GM12878 (cell line): ENCODE measurements at regions not wholly inside any gene's neighbourhood (a gene's known extent, or its start where the extent isn't known, plus 50 kb on each side); places are given as distances from the start of the nearest gene placed in this dataset.

ENCODE experiments used
- ATAC-seq: fragments of 200-7000 bp; cut with Tn5 transposase; 3 replicates; pipeline ENCODE4 v1.9.1; 2020; ENCODE audit warnings: mild to moderate bottlenecking, moderate library complexity
- BruUV-seq: library from RNA; stranded (reverse); fragments of 400-500 nt; replicated peaks from 2 replicates; lab custom pipeline; 2021; lab: Mats Ljungman, UMichigan
- CTCF ChIA-PET: fragments of 300-600 bp; sonication (Branson Sonifier 250); formaldehyde crosslinking; extraction: SDS; loops from one replicate; lab custom pipeline; 2021; ENCODE audit warnings: inconsistent platforms; lab: Yijun Ruan, JAX
- POLR2A ChIA-PET: fragments of 350-600 bp; formaldehyde crosslinking; extraction: SDS; loops from one replicate; lab custom pipeline; 2021; ENCODE audit warnings: inconsistent platforms; lab: Charles Lee
- RAD21 ChIA-PET: fragments of 300-600 bp; sonication (Branson Sonifier 250); formaldehyde crosslinking; loops from one replicate; lab custom pipeline; 2023; ENCODE audit warnings: antibody characterized with exemption; ENCODE audit not compliant: unreplicated experiment; lab: Charles Lee
- SMC1A ChIA-PET: fragments of 300-600 bp; sonication (Branson Sonifier 250); formaldehyde crosslinking; loops from one replicate; lab custom pipeline; 2023; ENCODE audit not compliant: unreplicated experiment, uncharacterized antibody; lab: Charles Lee
- DNase-seq: peaks from one replicate; pipeline ENCODE4 v3.0.0-alpha.2; 2011; ENCODE audit warnings: low read depth, low spot score
- FAIRE-seq: peaks from 3 replicates; lab custom pipeline; 2011; peaks lifted over from hg19 to GRCh38; lab: Jason Lieb, UNC
- H2AFZ ChIP-seq: 2 replicates; pipeline ENCODE4 v1.6.0; 2011; ENCODE audit warnings: low read depth, low read length, control low read depth; ENCODE audit not compliant: control insufficient read depth
- H3K27ac ChIP-seq: 2 replicates; pipeline ENCODE4 v1.5.1; 2011; ENCODE audit warnings: control low read depth; ENCODE audit not compliant: control insufficient read depth, insufficient read depth
- H3K27me3 ChIP-seq, 2 experiments: replicated peaks in 1 of 2; 2 replicates each; pipeline versions ENCODE4 v1.6.0 to v1.6.1; 2011; ENCODE audit warnings: low read length in 1 of 2; ENCODE audit not compliant: control insufficient read depth in 2 of 2, insufficient read depth in 2 of 2
- H3K36me3 ChIP-seq, 2 experiments: 2 replicates each; pipeline ENCODE4 v1.5.1; 2011; ENCODE audit warnings: low read length in 1 of 2; ENCODE audit not compliant: control insufficient read depth in 2 of 2, insufficient read depth in 2 of 2
- H3K4me1 ChIP-seq: 2 replicates; pipeline ENCODE4 v1.6.1; 2011; ENCODE audit warnings: mild to moderate bottlenecking, low read length, moderate library complexity, mixed read lengths; ENCODE audit not compliant: control insufficient read depth, insufficient read depth
- H3K4me2 ChIP-seq: 2 replicates; pipeline ENCODE4 v1.6.0; 2011; ENCODE audit warnings: control low read depth; ENCODE audit not compliant: control insufficient read depth, insufficient read depth
- H3K4me3 ChIP-seq: fragments of 200-600 bp; sonication (generic); 2 replicates; pipeline ENCODE4 v1.5.1; 2016
- H3K79me2 ChIP-seq: 2 replicates; pipeline ENCODE4 v1.6.0; 2011; ENCODE audit warnings: low read length; ENCODE audit not compliant: control insufficient read depth, insufficient read depth
- H3K9ac ChIP-seq: 2 replicates; pipeline ENCODE4 v1.8.0; 2011; ENCODE audit warnings: low read length, control low read depth, mixed read lengths; ENCODE audit not compliant: control insufficient read depth, insufficient read depth
- H3K9me3 ChIP-seq: replicated peaks from 3 replicates; pipeline ENCODE4 v1.5.1; 2011; ENCODE audit warnings: mild to moderate bottlenecking, low read length; ENCODE audit not compliant: control insufficient read depth, insufficient read depth
- H4K20me1 ChIP-seq: 2 replicates; pipeline ENCODE4 v1.6.0; 2011; ENCODE audit not compliant: control insufficient read depth, insufficient read depth
- SPI1 ChIP-seq: IDR thresholded peaks from 2 replicates; pipeline ENCODE4 v1.6.1; 2011; ENCODE audit warnings: low read depth, mild to moderate bottlenecking, low read length, moderate library complexity, borderline replicate concordance; ENCODE audit not compliant: insufficient read depth
- WGBS: methylation state at CpG from one replicate; pipeline ENCODE4 v1.1.6; 2016; ENCODE audit warnings: low lambda C conversion rate; ENCODE audit not compliant: insufficient replicate concordance, insufficient coverage; ENCODE audit errors: missing lambda C conversion rate; 5-methylcytosine and 5-hydroxymethylcytosine counted together
- in situ Hi-C: fragments of 300-500 bp; cut with MboI; formaldehyde crosslinking; loops from 9 replicates; pipeline ENCODE4 v1.14.3; 2018; ENCODE audit warnings: mixed read lengths
- intact Hi-C: fragments of 100-400 bp; cut with micrococcal nuclease; formaldehyde crosslinking; loops from one replicate; pipeline ENCODE4 v1.14.2; 2022; ENCODE audit not compliant: unreplicated experiment
- TF ChIP-seq, protein P1 (sequence below): fragments of 450-650 bp; IDR thresholded peaks from 2 replicates; pipeline ENCODE4 v1.6.1; 2017; ENCODE audit warnings: mild to moderate bottlenecking, moderate library complexity

DNA sequence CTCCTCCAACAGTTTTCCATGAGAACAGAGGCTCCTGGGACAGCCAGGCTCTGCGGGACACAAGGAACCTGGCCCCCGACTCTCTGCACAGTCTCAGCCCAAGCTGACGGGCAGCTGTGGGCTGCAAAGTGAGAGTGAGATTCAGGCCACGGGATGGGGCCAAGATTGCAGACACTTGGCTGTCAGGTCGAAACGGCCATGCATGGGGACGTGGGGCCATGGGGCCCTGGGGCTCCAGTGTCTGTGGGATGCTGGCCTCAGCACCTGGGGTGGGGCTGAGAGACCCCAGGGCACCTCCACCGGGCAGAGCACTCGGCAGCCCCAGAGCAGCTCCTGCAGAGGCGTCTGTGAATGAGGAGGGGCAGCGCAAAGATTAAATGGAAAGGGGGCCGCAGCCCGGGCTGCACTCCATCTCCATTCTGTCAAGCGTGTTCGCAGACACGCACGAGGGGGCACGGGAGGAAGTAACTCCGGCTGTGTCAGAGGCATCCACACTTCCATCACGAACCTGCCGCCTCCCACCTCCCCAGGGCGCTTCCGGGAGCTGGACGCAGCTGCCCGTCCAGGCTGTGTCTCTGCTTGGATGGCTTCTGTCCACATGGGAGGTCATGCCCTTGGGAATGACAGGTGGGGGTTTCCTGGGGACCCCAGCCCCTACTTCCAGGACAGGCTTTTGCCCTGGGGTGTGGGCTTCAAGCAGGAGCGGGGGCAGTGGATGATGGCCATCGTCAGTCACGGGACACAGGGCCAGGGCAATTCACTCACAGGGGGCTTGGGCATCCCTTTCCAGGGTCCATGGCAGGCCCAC is 82.8 kb upstream of the NKX1-1 start (continued):
- no peak for TF ChIP-seq SPI1
- TF ChIP-seq, all 136 proteins: peak for 0

DNA sequence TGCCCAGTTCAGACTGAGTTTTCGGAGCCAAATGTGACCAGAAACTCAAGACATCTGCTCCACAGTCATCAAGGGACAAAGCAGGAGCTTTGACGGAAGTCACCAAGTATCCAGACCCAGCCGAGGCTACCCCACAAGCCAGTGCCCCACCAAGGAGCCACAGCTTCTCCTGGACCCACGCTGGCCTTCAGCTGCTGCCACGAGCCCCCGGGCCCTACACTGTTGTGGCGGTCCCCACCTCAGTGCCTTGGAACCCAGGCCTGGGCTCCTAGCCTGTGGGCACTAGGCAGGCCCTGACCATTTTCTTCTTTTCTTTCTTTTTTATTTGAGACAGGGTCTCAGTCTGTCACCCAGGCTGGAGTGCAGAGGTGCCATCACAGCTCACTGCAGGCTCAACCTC is 82.1 kb upstream of the NKX1-1 start:
- WGBS: 17% methylated on average over 7 of the region's 7 CpGs

More for the DNA sequence above, 82.1 kb upstream of the NKX1-1 start:
- Histone ChIP-seq H3K4me1 (no peaks in the 10 kb centered on the region), H2AFZ (no peak overlapping the region), H3K79me2 (no peaks in the 10 kb centered on the region), H3K9ac (no peak overlapping the region), H3K4me2 (no peak overlapping the region), H3K4me3 (no peak overlapping the region), H3K36me3 (no peaks in the 10 kb centered on the region), H3K9me3 (peaks cover 2% of the 10 kb centered on the region; the same call in 1 of the 3 replicates), H3K27me3 (no peaks in the 10 kb centered on the region), H4K20me1 (no peaks in the 10 kb centered on the region), H3K27ac (no peak overlapping the region)
- intact Hi-C loops: no loop called here
- in situ Hi-C loops: no loop called here
- no TSS peak for BruUV-seq
- RAD21 ChIA-PET: no interaction called here
- no peak for ATAC-seq
- SMC1A ChIA-PET: no interaction called here
- POLR2A ChIA-PET: no interaction called here
- TF ChIP-seq, protein P1, sequence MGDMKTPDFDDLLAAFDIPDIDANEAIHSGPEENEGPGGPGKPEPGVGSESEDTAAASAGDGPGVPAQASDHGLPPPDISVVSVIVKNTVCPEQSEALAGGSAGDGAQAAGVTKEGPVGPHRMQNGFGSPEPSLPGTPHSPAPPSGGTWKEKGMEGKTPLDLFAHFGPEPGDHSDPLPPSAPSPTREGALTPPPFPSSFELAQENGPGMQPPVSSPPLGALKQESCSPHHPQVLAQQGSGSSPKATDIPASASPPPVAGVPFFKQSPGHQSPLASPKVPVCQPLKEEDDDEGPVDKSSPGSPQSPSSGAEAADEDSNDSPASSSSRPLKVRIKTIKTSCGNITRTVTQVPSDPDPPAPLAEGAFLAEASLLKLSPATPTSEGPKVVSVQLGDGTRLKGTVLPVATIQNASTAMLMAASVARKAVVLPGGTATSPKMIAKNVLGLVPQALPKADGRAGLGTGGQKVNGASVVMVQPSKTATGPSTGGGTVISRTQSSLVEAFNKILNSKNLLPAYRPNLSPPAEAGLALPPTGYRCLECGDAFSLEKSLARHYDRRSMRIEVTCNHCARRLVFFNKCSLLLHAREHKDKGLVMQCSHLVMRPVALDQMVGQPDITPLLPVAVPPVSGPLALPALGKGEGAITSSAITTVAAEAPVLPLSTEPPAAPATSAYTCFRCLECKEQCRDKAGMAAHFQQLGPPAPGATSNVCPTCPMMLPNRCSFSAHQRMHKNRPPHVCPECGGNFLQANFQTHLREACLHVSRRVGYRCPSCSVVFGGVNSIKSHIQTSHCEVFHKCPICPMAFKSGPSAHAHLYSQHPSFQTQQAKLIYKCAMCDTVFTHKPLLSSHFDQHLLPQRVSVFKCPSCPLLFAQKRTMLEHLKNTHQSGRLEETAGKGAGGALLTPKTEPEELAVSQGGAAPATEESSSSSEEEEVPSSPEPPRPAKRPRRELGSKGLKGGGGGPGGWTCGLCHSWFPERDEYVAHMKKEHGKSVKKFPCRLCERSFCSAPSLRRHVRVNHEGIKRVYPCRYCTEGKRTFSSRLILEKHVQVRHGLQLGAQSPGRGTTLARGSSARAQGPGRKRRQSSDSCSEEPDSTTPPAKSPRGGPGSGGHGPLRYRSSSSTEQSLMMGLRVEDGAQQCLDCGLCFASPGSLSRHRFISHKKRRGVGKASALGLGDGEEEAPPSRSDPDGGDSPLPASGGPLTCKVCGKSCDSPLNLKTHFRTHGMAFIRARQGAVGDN: no peak
- no peak for DNase-seq
- no peak for FAIRE-seq
- CTCF ChIA-PET: no interaction called here
